NB4 (cell line): ENCODE measurements at regions not wholly inside any gene's neighbourhood (a gene's known extent, or its start where the extent isn't known, plus 50 kb on each side); places are given as distances from the start of the nearest gene placed in this dataset.

Source experiments
- POLR2A ChIP-seq: IDR thresholded peaks from 2 replicates; pipeline ENCODE4 v1.6.1; 2011; ENCODE audit warnings: mild to moderate bottlenecking; ENCODE audit not compliant: insufficient read length; ENCODE audit errors: extremely low read depth
- TF ChIP-seq, protein P1 (sequence below): IDR thresholded peaks from one replicate; pipeline ENCODE4 v1.5.1; 2012; ENCODE audit warnings: low read depth, low read length
- TF ChIP-seq, protein P2 (sequence below): IDR thresholded peaks from 2 replicates; pipeline ENCODE4 v1.6.1; 2011; ENCODE audit warnings: low read depth, low read length

DNA sequence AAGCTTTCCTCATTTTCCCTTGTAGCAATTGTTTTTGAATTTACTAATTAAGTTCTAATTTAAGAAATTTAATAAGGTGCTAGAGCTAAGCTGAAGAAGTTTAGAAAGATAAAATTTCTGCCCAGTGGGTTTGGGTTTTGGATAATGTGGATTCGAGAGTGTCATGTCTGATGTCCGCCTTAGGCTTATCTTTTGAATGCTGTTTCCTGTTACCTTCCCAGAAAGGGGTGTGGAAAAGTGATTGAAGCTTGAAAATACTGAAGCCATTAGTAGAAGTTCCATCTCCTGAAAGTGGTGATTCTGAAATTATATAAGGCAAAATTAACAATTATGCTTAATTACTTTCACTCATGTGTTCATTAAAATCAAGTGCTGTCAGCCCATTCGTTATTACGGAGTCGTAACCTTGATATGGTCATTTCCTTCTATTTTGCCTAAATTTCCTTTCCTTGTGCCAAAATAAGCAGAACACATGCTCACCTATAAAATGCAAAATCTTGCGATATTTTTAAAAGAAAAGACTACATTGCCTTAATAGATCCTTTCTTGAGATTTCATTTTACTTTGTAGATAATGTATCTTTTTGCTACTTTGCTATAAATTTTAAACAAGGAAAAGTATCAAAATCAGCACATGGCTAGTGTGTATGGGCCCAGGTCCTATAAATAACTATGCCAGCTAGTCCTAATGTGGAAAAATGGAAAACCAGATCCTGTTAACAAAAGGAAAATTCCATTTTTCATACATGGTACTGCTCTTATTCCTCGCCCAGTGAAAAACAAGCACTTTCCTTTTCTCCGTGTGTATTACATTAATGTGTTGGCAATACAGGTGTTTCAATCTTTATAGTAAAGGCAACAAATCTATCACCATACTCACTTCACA is 97.3 kb downstream of the ICOS start:
- TF ChIP-seq, protein P1, sequence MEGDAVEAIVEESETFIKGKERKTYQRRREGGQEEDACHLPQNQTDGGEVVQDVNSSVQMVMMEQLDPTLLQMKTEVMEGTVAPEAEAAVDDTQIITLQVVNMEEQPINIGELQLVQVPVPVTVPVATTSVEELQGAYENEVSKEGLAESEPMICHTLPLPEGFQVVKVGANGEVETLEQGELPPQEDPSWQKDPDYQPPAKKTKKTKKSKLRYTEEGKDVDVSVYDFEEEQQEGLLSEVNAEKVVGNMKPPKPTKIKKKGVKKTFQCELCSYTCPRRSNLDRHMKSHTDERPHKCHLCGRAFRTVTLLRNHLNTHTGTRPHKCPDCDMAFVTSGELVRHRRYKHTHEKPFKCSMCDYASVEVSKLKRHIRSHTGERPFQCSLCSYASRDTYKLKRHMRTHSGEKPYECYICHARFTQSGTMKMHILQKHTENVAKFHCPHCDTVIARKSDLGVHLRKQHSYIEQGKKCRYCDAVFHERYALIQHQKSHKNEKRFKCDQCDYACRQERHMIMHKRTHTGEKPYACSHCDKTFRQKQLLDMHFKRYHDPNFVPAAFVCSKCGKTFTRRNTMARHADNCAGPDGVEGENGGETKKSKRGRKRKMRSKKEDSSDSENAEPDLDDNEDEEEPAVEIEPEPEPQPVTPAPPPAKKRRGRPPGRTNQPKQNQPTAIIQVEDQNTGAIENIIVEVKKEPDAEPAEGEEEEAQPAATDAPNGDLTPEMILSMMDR: no peak
- no peak for TF ChIP-seq POLR2A
- TF ChIP-seq, protein P2, sequence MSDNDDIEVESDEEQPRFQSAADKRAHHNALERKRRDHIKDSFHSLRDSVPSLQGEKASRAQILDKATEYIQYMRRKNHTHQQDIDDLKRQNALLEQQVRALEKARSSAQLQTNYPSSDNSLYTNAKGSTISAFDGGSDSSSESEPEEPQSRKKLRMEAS: no peak
